Cardiac fibroblast (primary cell): ENCODE measurements at regions not wholly inside any gene's neighbourhood (a gene's known extent, or its start where the extent isn't known, plus 50 kb on each side); places are given as distances from the start of the nearest gene placed in this dataset.
"Not testable (repeated sequence)": the region's sequence is repeated elsewhere in the genome, so short reads cannot be mapped to it uniquely, and the experiment has no call there.

Experiments used
- DNase-seq, 2 donors: peaks; one replicate each; pipeline versions ENCODE4 v3.0.0 to v3.0.0-alpha.2; 2010; ENCODE audit warnings: low read depth in 2 of 2
- H3K4me3 ChIP-seq, 2 donors: replicated peaks in 1 of 2; 1 replicate in 1 of 2; 2 replicates in 1 of 2; pipeline ENCODE4 v1.5.1; 2011; ENCODE audit warnings: low read depth in 2 of 2, low read length in 2 of 2, mild to moderate bottlenecking in 2 of 2, moderate library complexity in 1 of 2
- CTCF ChIP-seq: IDR thresholded peaks from one replicate; pipeline ENCODE4 v1.5.1; 2011; ENCODE audit warnings: low read depth, mild to moderate bottlenecking, low read length, inconsistent platforms

- no peak overlapping the region for H3K4me3 ChIP-seq
- no peak for DNase-seq
- no peak for TF ChIP-seq CTCF
Measured at GRCh38 chr12:14239935-14240872, 125.3 kb upstream of the ATF7IP start.

GRCh38 chr12:14240873-14241220, 124.6 kb upstream of the ATF7IP start:
- no peak overlapping the region for H3K4me3 ChIP-seq
- TF ChIP-seq CTCF = no peak
- DNase-seq = no peak

GRCh38 chr12:14242825-14243224, 122.7 kb upstream of the ATF7IP start:
- DNase-seq, H3K4me3 ChIP-seq: not testable (repeated sequence)

- no peak for DNase-seq
- no peak for TF ChIP-seq CTCF
- no peak overlapping the region for H3K4me3 ChIP-seq
Measured at GRCh38 chr12:14243941-14244340, 121.5 kb upstream of the ATF7IP start.

GRCh38 chr12:14244876-14245669, 120.4 kb upstream of the ATF7IP start:
- no peak for TF ChIP-seq CTCF
- H3K4me3 ChIP-seq = no peak overlapping the region
- DNase-seq = no peak

GRCh38 chr12:14247166-14247565, 118.3 kb upstream of the ATF7IP start:
- no peak for DNase-seq
- TF ChIP-seq CTCF = no peak
- H3K4me3 ChIP-seq = no peak overlapping the region

- H3K4me3 ChIP-seq = no peak overlapping the region
- TF ChIP-seq CTCF = no peak
- DNase-seq = no peak
Measured at GRCh38 chr12:14249368-14249767, 116.1 kb upstream of the ATF7IP start.
